ENCODE measurements at regions not wholly inside any gene's neighbourhood (a gene's known extent, or its start where the extent isn't known, plus 50 kb on each side); places are given as distances from the start of the nearest gene placed in this dataset.

DNA sequence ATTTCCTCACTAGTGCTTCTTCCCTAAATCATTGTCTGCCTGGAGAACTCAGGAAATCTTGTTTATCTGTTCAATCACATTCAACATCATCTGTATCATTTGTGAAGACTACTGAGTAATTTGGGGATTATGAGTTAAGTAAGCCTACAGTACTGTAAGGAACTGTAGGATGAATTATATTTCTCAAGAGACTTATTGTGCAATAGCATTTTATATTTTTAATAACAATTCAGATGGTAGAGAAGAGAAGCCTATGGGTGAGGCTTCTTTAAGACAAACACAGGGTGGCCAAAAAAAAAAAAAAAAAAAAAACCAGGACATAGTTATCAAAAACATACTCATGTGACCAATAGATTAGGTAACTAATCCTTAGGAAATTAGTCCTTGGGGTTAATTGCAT lies 282.7 kb downstream of the FAM181B start:
- Histone ChIP-seq H3K4me2 (ENCODE audit: low read depth, low read length) (no peak overlapping the region), H3K9me3 (ENCODE audit: low read length) (no peaks in the 10 kb centered on the region), H3K9ac (ENCODE audit: insufficient read depth, low read depth, low read length) (no peak overlapping the region), H3K27ac (ENCODE audit: extremely low read length, insufficient read depth, low read length) (no peak overlapping the region), H2AFZ (ENCODE audit: low read length) (no peak overlapping the region), H3K27me3 (ENCODE audit: control insufficient read depth in 1 of 2, insufficient read depth in 2 of 2, low read length in 2 of 2) (no peaks in the 10 kb centered on the region; a peak in 1 of 5 replicates), H3K79me2 (ENCODE audit: insufficient read depth, low read length) (no peaks in the 10 kb centered on the region), H3K36me3 (replicated peaks in 1 of 2; ENCODE audit: control insufficient read depth in 1 of 2, insufficient read depth in 2 of 2, low read length in 2 of 2) (no peaks in the 10 kb centered on the region), H3K4me3 (replicated peaks in 1 of 3; ENCODE audit: insufficient read depth in 1 of 3, low read depth in 2 of 3, low read length in 3 of 3) (no peak overlapping the region), H3K4me1 (ENCODE audit: insufficient read depth, low read length) (no peaks in the 10 kb centered on the region), H4K20me1 (ENCODE audit: insufficient read depth, low read length) (no peaks in the 10 kb centered on the region)
- POLR2A ChIA-PET: no interaction called here
- TF ChIP-seq RAD51 (IDR thresholded peaks at IDR 0.05; ENCODE audit: borderline replicate concordance): no peak
- peak; percentile 23; the same call in 1 of the 2 replicates for TF ChIP-seq CEBPB (IDR thresholded peaks at IDR 0.05; ENCODE audit: borderline replicate concordance, low read depth, low read length)
- TF ChIP-seq, protein P1, sequence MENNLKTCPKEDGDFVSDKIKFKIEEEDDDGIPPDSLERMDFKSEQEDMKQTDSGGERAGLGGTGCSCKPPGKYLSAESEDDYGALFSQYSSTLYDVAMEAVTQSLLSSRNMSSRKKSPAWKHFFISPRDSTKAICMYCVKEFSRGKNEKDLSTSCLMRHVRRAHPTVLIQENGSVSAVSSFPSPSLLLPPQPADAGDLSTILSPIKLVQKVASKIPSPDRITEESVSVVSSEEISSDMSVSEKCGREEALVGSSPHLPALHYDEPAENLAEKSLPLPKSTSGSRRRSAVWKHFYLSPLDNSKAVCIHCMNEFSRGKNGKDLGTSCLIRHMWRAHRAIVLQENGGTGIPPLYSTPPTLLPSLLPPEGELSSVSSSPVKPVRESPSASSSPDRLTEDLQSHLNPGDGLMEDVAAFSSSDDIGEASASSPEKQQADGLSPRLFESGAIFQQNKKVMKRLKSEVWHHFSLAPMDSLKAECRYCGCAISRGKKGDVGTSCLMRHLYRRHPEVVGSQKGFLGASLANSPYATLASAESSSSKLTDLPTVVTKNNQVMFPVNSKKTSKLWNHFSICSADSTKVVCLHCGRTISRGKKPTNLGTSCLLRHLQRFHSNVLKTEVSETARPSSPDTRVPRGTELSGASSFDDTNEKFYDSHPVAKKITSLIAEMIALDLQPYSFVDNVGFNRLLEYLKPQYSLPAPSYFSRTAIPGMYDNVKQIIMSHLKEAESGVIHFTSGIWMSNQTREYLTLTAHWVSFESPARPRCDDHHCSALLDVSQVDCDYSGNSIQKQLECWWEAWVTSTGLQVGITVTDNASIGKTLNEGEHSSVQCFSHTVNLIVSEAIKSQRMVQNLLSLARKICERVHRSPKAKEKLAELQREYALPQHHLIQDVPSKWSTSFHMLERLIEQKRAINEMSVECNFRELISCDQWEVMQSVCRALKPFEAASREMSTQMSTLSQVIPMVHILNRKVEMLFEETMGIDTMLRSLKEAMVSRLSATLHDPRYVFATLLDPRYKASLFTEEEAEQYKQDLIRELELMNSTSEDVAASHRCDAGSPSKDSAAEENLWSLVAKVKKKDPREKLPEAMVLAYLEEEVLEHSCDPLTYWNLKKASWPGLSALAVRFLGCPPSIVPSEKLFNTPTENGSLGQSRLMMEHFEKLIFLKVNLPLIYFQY (CRISPR knock-in tag; IDR thresholded peaks at IDR 0.05; ENCODE audit: borderline replicate concordance): no peak
- TF ChIP-seq MBD4 (IDR thresholded peaks at IDR 0.05; ENCODE audit: borderline replicate concordance, low read length): no peak
- no peak for TF ChIP-seq ZNF891 (CRISPR knock-in tag; IDR thresholded peaks at IDR 0.05)
- no peak for TF ChIP-seq KLF15 (CRISPR knock-in tag; IDR thresholded peaks at IDR 0.05; ENCODE audit: borderline replicate concordance)
- CTCF ChIA-PET (ENCODE audit: low intra/inter-chr PET ratio, low total read pairs): no interaction called here
- in situ Hi-C loops (cut with HindIII; ENCODE audit: extremely low pct_ligation_motif_present, low pct_unique_long_range_greater_than_20kb): no loop called here
- no peak for DNase-seq (ENCODE audit: low spot score)
- no TSS peak for BruUV-seq (replicated peaks)
- no peak for FAIRE-seq
- ATAC-seq: no peak
- intact Hi-C loops (cut with micrococcal nuclease; ENCODE audit: unreplicated experiment): no loop called here

DNA sequence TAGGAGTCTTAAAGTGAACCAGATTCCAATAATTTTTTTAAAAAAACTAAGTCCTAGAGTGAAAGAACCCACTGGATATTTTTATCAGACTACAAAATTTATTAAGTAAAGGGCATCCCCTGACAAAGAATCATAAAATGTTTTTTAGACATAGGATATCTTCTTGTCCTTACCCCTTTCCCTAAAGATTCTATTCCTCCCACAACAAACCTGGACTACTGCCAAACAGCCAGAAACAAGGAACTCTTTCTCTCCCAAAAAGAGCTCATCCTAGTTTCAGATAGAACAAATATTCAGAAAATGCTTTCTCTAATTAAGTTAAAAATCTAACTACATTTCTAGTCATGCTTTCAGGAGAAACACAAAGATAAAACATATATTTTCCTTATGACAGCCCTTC lies 327.1 kb downstream of the FAM181B start:
- POLR2A ChIA-PET: no interaction called here
- H3K4me2 ChIP-seq (ENCODE audit: low read depth, low read length): no peak overlapping the region
- H3K79me2 ChIP-seq (ENCODE audit: insufficient read depth, low read length): no peaks in the 10 kb centered on the region
- intact Hi-C loops (cut with micrococcal nuclease; ENCODE audit: unreplicated experiment) (no loop called here), in situ Hi-C loops (cut with HindIII; ENCODE audit: extremely low pct_ligation_motif_present, low pct_unique_long_range_greater_than_20kb) (no loop called here)
- no peaks in the 10 kb centered on the region for H3K4me1 ChIP-seq (ENCODE audit: insufficient read depth, low read length)
- no peak for ATAC-seq
- no peak overlapping the region for H3K9ac ChIP-seq (ENCODE audit: insufficient read depth, low read depth, low read length)
- no peak for FAIRE-seq
- H3K36me3 ChIP-seq (replicated peaks in 1 of 2; ENCODE audit: control insufficient read depth in 1 of 2, insufficient read depth in 2 of 2, low read length in 2 of 2): no peaks in the 10 kb centered on the region
- no peaks in the 10 kb centered on the region; a peak in 1 of 5 replicates for H3K27me3 ChIP-seq (ENCODE audit: control insufficient read depth in 1 of 2, insufficient read depth in 2 of 2, low read length in 2 of 2)
- H4K20me1 ChIP-seq (ENCODE audit: insufficient read depth, low read length): no peaks in the 10 kb centered on the region
- H2AFZ ChIP-seq (ENCODE audit: low read length): no peak overlapping the region
- TF ChIP-seq ZNF224 (CRISPR knock-in tag; IDR thresholded peaks at IDR 0.05) (no peak), ZBTB7A (CRISPR knock-in tag; IDR thresholded peaks at IDR 0.05) (no peak), NFRKB (IDR thresholded peaks at IDR 0.05) (no peak), CEBPB (IDR thresholded peaks at IDR 0.05; ENCODE audit: borderline replicate concordance, low read depth, low read length) (no peak), ZBTB3 (CRISPR knock-in tag; IDR thresholded peaks at IDR 0.05; ENCODE audit: borderline replicate concordance, low read depth) (no peak), ZNF256 (CRISPR knock-in tag; conservative IDR thresholded peaks at IDR 0.05) (no peak), ZNF333 (CRISPR knock-in tag; IDR thresholded peaks at IDR 0.05; ENCODE audit: borderline replicate concordance) (no peak), MTF2 (CRISPR knock-in tag; IDR thresholded peaks at IDR 0.05; ENCODE audit: borderline replicate concordance) (no peak), ATF1 (CRISPR knock-in tag; IDR thresholded peaks at IDR 0.05) (no peak), ZSCAN22 (CRISPR knock-in tag; IDR thresholded peaks at IDR 0.05) (no peak)
- TF ChIP-seq, protein P2, sequence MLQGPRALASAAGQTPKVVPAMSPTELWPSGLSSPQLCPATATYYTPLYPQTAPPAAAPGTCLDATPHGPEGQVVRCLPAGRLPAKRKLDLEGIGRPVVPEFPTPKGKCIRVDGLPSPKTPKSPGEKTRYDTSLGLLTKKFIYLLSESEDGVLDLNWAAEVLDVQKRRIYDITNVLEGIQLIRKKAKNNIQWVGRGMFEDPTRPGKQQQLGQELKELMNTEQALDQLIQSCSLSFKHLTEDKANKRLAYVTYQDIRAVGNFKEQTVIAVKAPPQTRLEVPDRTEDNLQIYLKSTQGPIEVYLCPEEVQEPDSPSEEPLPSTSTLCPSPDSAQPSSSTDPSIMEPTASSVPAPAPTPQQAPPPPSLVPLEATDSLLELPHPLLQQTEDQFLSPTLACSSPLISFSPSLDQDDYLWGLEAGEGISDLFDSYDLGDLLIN (CRISPR knock-in tag; IDR thresholded peaks at IDR 0.05; ENCODE audit: borderline replicate concordance): no peak
- TF ChIP-seq, protein P3, sequence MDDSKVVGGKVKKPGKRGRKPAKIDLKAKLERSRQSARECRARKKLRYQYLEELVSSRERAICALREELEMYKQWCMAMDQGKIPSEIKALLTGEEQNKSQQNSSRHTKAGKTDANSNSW (CRISPR knock-in tag; IDR thresholded peaks at IDR 0.05; ENCODE audit: borderline replicate concordance): no peak
- BruUV-seq (replicated peaks): no TSS peak
- CTCF ChIA-PET (ENCODE audit: low intra/inter-chr PET ratio, low total read pairs): no interaction called here
- no peaks in the 10 kb centered on the region for H3K9me3 ChIP-seq (ENCODE audit: low read length)
- H3K27ac ChIP-seq (ENCODE audit: extremely low read length, insufficient read depth, low read length): no peak overlapping the region
- no peak for DNase-seq (ENCODE audit: low spot score)
- H3K4me3 ChIP-seq (replicated peaks in 1 of 3; ENCODE audit: insufficient read depth in 1 of 3, low read depth in 2 of 3, low read length in 3 of 3): no peak overlapping the region
